Body of pancreas (tissue), 4 donors: ENCODE measurements at regions not wholly inside any gene's neighbourhood (a gene's known extent, or its start where the extent isn't known, plus 50 kb on each side); places are given as distances from the start of the nearest gene placed in this dataset.

Source experiments
- POLR2A ChIP-seq, 3 donors: fragments of 450-650 bp; IDR thresholded peaks; one replicate each; pipeline ENCODE4 v1.6.1; 2016; ENCODE audit warnings: antibody characterized with exemption in 3 of 3, mild to moderate bottlenecking in 2 of 3
- TF ChIP-seq, protein P1 (sequence below), 7 experiments: fragments of 450-650 bp in 4 of 7; fragments of 200-600 bp in 3 of 7; sonication (generic) in 3 of 7; IDR thresholded peaks; one replicate each; pipeline ENCODE4 v1.5.1; 2016 to 2019; ENCODE audit warnings: antibody characterized with exemption in 7 of 7

DNA sequence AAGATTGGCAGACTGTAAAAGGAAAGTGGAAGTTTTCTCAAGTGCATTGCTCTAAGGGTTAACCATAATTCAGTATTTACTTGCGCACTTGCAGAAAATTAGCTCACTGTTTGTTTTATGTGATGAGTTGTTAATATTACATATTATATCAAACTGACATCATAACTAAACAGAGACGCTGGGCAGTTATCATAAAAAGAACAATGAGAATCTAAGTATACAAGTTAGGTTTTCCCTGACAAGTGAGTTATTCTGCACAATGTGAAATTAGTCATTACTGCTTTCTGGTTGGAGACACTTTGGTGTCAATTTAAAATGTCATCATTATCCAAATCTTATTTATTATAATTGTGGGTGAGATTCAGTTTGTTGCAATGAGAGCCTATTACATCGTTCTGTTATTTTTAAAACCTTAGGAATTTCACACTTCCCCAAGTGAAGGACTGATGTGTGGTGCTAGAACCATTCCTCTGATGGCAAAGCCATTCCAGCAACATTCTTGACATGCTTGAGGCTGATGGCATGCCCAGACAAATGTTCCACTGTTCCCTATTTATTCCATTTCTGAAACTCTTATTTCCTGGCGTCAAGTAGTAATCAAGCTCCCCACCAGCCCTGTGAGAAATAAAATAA lies 90.1 kb upstream of the FLRT2 start:
- TF ChIP-seq, protein P1, sequence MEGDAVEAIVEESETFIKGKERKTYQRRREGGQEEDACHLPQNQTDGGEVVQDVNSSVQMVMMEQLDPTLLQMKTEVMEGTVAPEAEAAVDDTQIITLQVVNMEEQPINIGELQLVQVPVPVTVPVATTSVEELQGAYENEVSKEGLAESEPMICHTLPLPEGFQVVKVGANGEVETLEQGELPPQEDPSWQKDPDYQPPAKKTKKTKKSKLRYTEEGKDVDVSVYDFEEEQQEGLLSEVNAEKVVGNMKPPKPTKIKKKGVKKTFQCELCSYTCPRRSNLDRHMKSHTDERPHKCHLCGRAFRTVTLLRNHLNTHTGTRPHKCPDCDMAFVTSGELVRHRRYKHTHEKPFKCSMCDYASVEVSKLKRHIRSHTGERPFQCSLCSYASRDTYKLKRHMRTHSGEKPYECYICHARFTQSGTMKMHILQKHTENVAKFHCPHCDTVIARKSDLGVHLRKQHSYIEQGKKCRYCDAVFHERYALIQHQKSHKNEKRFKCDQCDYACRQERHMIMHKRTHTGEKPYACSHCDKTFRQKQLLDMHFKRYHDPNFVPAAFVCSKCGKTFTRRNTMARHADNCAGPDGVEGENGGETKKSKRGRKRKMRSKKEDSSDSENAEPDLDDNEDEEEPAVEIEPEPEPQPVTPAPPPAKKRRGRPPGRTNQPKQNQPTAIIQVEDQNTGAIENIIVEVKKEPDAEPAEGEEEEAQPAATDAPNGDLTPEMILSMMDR (IDR thresholded peaks at IDR 0.05) = no peak
- TF ChIP-seq POLR2A (IDR thresholded peaks at IDR 0.05) = no peak
